Activated CD8-positive, alpha-beta memory T cell treated with anti-CD3 and anti-CD28 coated beads for 36 hours (primary cell): ENCODE measurements at regions not wholly inside any gene's neighbourhood (a gene's known extent, or its start where the extent isn't known, plus 50 kb on each side); places are given as distances from the start of the nearest gene placed in this dataset.
"Not testable (repeated sequence)": the region's sequence is repeated elsewhere in the genome, so short reads cannot be mapped to it uniquely, and the experiment has no call there.

Source experiments
- CTCF ChIA-PET: fragments of 350-600 bp; sonication (Branson Sonifier 250); formaldehyde crosslinking; loops from one replicate; lab custom pipeline; 2021; ENCODE audit warnings: antibody characterized with exemption; lab: Charles Lee
- POLR2A ChIA-PET: fragments of 350-600 bp; sonication (Branson Sonifier 250); formaldehyde crosslinking; loops from one replicate; lab custom pipeline; 2021; ENCODE audit warnings: antibody characterized with exemption; lab: Charles Lee

- POLR2A ChIA-PET, result no interaction called here
These were observed 235.7 kb upstream of the ZNF217 start for GRCh38 chr20:53829255-53829723.

GRCh38 chr20:53828682-53829254 is 235.1 kb upstream of the ZNF217 start:
- ChIA-PET POLR2A (no interaction called here), CTCF (no interaction called here)

More at GRCh38 chr20:53829255-53829723, 235.7 kb upstream of the ZNF217 start:
- CTCF ChIA-PET, result no interaction called here

- CTCF ChIA-PET, result no interaction called here
- POLR2A ChIA-PET, result no interaction called here
These were observed 234.5 kb upstream of the ZNF217 start for GRCh38 chr20:53828088-53828681.

DNA sequence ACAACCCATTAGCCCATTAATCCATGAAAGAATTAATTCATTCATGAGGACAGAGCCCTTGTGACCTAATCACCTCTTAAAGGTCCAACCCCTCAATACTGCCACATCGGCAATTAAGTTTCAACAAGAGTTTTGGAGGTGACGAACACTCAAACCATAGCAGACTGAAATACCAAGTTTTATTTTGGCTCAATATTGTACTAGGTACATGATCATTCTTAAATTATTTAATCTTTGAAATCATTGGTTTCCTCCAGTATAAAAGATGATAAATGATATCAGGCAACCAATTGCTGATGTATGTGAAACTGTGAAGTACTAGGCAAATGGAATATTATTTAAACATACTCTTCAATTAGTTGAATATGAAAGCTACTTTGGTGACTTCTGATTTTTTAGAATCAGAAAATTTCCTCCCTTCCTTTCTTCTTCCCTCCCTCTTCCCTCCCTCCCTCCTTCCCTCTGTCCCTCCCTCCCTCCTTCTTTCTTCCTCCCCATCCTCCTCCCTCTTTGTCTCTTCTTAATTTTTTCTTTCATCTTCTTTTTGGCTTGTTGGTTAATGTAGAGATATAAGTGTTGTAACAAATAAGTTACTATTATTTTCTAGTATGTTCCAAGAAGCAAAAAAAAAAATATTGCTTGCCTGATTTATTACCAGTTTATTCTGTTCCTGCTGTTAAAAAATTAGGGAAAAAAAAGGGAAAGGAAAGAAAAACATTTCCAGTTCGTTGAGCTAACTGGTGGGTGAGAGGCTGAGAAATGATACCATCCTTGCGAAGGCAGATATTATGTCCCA is 233.9 kb upstream of the ZNF217 start:
- POLR2A ChIA-PET, result no interaction called here

DNA sequence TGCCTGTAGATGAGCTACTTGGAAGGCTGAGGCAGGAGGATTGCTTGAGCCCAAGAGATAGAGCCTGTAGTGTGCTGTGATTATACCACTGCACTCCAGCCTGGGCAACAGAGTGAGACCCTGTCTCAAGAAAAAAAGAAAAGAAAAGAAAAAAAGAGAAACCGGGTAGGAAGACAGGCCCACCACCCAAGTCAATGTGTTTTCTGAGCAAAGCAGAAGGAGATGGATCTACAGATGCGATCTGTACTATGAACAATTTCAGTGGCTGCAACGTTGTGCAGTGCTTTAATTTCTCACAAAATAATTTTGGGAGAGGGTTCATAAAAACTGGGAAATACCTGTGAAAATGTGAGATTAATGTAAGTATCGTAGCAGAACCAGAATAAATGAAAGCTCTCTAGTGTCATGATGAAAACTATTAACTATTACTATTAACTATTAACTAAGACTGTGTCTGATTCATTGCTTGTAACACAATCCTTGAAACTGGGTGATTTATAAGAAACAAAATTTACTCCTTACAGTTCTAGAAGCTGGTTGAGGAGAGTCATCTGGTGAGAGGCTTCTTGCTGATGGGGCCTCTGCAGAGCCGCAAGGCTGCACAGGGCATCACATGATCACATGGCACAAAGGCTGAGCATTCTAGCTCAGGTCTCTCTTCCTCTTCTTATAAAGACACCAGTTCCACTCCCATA is 233.1 kb upstream of the ZNF217 start:
- POLR2A ChIA-PET, result no interaction called here
- CTCF ChIA-PET, result no interaction called here

More for the DNA sequence above, 233.9 kb upstream of the ZNF217 start:
- CTCF ChIA-PET, result no interaction called here

DNA sequence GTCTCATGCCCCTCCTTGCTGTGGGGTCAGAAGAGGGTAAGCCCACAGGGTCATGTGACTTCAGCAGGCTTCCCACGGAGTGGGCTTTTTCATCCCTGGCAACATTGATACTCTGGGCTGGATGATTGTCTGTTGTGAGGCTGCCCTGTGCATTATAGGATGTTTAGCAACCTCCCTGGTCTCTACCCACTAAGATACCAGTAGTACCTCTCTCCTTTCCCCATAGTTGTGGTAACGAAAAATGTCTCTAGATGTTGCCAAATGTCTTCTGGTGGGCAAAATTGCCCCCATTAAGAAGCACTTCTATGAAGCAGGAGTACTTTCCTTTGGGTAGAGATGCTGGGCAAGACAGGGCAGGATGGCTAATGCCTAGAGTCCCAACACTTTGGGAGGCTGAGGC is 232.5 kb upstream of the ZNF217 start:
- ChIA-PET POLR2A (no interaction called here), CTCF (no interaction called here)

DNA sequence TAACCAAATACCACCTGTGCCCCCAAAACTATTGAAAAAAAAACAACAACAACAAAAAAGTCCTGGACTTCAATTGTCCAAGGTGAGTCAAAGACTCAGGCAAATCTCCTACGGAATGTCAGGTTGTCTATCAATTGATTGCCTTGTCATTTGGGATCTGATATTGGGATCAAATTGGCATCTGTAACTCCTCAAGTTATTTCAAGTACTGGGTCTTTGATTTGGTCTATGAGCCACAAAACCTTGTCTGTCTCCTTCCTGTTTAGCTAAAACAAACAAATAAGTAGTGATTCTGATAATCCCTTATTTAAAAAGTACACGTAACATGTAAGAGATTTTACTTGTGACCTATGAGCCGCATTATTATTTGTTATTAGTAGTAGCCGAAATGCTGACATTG is 231.6 kb upstream of the ZNF217 start:
- ChIA-PET POLR2A (no interaction called here), CTCF (no interaction called here)

- CTCF ChIA-PET, result no interaction called here
These were observed 231.1 kb upstream of the ZNF217 start for GRCh38 chr20:53824779-53825178.

DNA sequence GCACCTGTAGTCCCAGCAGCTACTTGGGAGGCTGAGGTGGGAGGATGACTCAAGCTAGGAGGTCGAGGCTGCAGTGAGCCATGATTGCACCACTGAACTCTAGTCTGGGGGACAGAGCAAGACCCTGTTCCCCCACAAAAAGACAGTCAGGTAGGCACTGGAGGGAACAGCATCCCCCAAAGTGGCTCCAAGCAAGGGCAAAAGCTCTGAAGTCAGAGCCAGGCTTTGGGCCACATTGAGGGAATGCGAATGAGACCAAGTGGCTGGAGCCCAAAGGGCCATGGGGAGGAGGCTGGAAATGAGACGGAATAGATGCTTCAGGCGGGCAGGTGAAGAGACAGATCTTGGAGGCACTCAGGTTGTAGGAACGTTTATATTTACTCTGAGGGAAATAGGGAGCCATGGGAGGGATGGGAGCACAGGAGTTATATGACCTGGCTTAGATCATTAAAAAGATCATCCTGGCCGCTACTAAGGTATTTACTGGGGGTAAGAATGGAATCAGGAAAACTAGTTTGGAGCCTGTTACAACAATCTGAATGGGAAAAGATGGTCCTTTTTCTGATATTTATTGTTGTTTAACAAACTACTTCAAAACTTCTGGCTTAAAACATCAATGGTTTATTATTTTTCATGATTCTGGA is 229.6 kb upstream of the ZNF217 start:
- POLR2A ChIA-PET, result no interaction called here
- CTCF ChIA-PET, result no interaction called here

More at GRCh38 chr20:53824779-53825178, 231.1 kb upstream of the ZNF217 start:
- POLR2A ChIA-PET, result no interaction called here

DNA sequence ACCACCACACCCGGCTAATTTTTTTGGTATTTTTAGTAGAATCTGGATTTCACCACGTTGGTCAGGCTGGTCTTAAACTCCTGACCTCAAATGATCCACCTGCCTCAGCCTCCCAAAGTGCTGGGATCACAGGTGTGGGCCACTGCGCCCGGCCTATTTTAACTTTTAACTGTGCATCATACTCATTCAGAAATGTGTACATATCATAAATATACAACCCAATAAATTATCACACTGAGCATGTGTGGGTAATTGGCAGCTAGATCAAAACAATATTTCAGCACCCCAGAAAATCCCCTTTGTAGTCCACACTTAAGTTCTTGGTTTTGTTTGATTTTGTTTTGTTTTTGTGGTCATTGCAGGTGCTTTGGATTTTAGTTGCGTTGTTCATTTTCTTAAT is 228.9 kb upstream of the ZNF217 start:
- POLR2A ChIA-PET, result no interaction called here
- CTCF ChIA-PET, result no interaction called here

DNA sequence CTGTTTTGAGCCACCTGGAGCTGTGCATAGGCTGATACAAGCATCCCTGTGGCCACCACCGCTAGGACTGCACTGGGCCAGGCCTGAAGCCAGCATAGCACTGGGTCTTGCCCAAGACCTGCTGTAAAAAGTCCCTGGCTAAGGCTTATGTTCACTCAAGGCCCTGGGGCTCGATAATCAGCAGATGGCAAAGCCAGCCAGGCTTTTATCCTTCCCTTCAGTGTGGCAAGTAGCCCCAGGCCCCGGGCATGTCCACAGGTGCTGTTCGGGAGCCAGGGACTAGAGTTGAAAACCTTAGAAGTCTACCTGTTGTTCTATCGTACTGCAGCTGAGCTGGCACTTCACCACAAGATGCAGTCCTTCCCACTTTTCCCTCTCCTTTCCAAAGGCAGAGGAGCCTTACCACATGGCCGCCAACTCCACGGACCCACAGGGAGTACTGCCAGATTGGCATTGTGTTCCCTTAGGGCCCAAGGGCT is 226.4 kb upstream of the ZNF217 start:
- ChIA-PET CTCF (no interaction called here), POLR2A (interaction anchor here (0.6 kb wide), 1 partner anchor 130 kb away, joined by 3 read pairs; no protein-coding TSS in a partner anchor)

DNA sequence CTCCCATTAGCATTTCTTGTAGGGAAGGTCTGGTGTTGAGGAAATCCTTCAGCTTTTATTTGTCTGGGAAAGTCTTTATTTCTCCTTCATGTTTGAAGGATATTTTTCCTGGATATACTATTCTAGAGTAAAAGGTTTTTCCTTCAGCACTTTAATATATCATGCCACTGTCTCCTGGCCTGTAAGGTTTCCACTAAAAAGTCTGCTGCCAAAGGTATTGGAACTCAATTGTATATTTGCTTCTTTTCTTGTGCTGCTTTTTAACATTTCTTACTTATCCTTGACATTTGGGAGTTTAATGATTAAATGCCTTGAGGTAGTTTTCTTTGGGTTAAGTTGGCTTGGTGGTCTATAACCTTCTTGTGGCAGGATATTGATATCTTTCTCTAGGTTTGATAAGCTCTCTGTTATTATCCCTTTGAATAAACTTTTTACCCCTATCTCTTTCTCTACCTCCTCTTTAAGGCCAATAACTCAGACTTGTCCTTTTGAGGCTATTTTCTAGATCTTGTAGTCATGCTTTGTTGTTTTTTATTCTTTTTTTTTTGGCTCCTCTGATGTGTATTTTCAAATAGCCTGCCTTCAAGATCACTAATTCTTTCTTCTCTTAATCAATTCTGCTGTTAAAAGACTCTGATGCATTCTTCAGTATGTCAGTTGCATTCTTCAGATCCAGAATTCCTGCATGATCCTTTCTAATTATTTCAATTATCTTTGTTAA is 225.0 kb upstream of the ZNF217 start:
- ChIA-PET POLR2A (no interaction called here), CTCF (no interaction called here)

- CTCF ChIA-PET, POLR2A ChIA-PET: not testable (repeated sequence)
These were observed 223.9 kb upstream of the ZNF217 start for GRCh38 chr20:53817513-53817912.

- CTCF ChIA-PET, result interaction anchor here (0.6 kb wide), 1 partner anchor 174 kb away, joined by 3 read pairs; no protein-coding TSS in a partner anchor
- POLR2A ChIA-PET, result no interaction called here
These were observed 223.3 kb upstream of the ZNF217 start for GRCh38 chr20:53816872-53817398.

DNA sequence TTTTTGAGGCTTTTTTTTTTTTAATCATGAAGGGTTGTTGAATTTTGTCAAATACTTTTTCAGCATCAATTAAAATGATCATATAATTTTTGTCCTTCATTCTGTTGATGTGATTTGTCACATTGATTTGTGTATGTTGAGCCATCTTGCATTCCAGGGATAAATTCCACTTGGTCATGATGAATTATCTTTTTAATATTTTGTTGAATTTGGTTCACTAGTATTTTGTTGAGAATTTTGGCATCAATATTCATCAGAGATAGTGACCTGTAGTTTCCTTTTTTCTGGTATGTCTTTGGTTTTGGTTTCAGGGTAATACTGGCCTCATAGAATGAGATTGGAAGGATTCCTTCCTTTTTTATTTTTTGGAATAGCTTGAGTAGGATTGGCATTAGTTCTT is 221.9 kb upstream of the ZNF217 start:
- POLR2A ChIA-PET, result no interaction called here
- CTCF ChIA-PET, result no interaction called here

- ChIA-PET CTCF (no interaction called here), POLR2A (no interaction called here)
These were observed 220.4 kb upstream of the ZNF217 start for GRCh38 chr20:53814060-53814459.

DNA sequence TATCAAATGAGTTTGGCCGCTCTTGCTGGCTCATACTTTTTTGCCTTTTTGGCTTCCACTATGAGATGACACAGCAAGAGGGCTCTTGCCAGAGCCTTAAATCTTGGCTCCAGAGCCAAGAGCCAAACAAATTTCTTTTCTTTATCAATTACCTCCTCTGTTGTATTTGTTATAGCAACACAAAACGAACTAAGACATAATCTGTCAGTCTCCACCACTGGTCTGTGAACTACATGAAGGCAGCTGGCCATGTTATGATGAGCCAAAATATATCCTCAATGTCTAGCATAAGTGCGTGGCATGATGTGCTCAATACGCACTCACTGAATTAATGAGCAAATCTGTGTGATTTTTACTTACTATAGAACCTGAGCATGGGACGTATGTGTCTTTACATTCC is 220.0 kb upstream of the ZNF217 start:
- ChIA-PET POLR2A (no interaction called here), CTCF (no interaction called here)

DNA sequence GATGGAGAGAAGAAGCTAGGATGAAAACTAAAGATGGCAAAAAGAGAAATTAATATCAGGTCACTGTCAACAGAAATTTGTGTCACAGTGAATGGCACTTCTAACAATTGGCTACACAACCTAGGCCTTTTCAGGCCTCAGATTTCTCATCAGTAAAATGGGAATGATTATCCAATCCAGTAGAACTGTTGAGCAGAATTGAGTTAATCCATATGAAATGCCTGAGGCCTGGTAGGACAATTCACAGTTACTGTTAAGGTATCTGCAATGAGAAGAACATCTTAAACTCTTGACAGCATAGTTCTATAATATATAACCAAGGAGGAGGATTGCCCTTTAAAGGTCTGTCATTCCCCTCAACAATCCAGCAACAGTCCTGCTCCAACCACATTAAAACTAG is 217.9 kb upstream of the ZNF217 start:
- ChIA-PET CTCF (interaction anchor here (1.5 kb wide), 1 partner anchor 34 kb away, joined by 3 read pairs; no protein-coding TSS in a partner anchor), POLR2A (no interaction called here)
